HepG2 (cell line): ENCODE measurements at regions not wholly inside any gene's neighbourhood (a gene's known extent, or its start where the extent isn't known, plus 50 kb on each side); places are given as distances from the start of the nearest gene placed in this dataset.
"Not testable (repeated sequence)": the region's sequence is repeated elsewhere in the genome, so short reads cannot be mapped to it uniquely, and the experiment has no call there.

Experiments used
- ATAC-seq: fragments of 200-7000 bp; cut with Tn5 transposase; 3 replicates; pipeline ENCODE4 v1.9.1; 2020; ENCODE audit warnings: mild to moderate bottlenecking, moderate library complexity
- BruUV-seq: library from RNA; stranded (reverse); fragments of 400-500 nt; replicated peaks from 2 replicates; lab custom pipeline; 2021; lab: Mats Ljungman, UMichigan
- CTCF ChIA-PET: fragments of 300-600 bp; formaldehyde crosslinking; extraction: SDS; loops from one replicate; lab custom pipeline; 2021; ENCODE audit warnings: low total read pairs, inconsistent platforms, low intra/inter-chr PET ratio; lab: Yijun Ruan, JAX
- POLR2A ChIA-PET: fragments of 350-600 bp; sonication (Branson Sonifier 250); formaldehyde crosslinking; loops from one replicate; lab custom pipeline; 2020; ENCODE audit warnings: antibody characterized with exemption, inconsistent platforms; lab: Yijun Ruan, JAX
- DNase-seq: peaks from one replicate; pipeline ENCODE4 v3.0.0-alpha.2; 2015; ENCODE audit warnings: low spot score
- FAIRE-seq: peaks from 3 replicates; lab custom pipeline; 2011; peaks lifted over from hg19 to GRCh38; lab: Jason Lieb, UNC
- H2AFZ ChIP-seq: one replicate; pipeline ENCODE4 v1.6.1; 2011; ENCODE audit warnings: low read length, inconsistent platforms
- H3K27ac ChIP-seq: fragments of 300-600 bp; 3 replicates; pipeline ENCODE4 v1.8.0; 2011; ENCODE audit warnings: mixed run types, mild to moderate bottlenecking, mixed read lengths, low read length, inconsistent platforms; ENCODE audit not compliant: insufficient read depth; ENCODE audit errors: extremely low read length
- H3K27me3 ChIP-seq, 2 experiments: fragments of 200-600 bp in 1 of 2; 2 replicates in 1 of 2; 3 replicates in 1 of 2; pipeline versions ENCODE4 v1.6.0 to v1.8.0; 2011; ENCODE audit warnings: low read length in 2 of 2, mild to moderate bottlenecking in 2 of 2, moderate library complexity in 2 of 2, inconsistent platforms in 1 of 2; ENCODE audit not compliant: insufficient read depth in 2 of 2, control insufficient read depth in 1 of 2
- H3K36me3 ChIP-seq, 2 experiments: fragments of 200-600 bp in 1 of 2; replicated peaks in 1 of 2; 2 replicates in 1 of 2; 3 replicates in 1 of 2; pipeline versions ENCODE4 v1.5.1 to v1.8.0; 2011; ENCODE audit warnings: low read length in 2 of 2, inconsistent platforms in 1 of 2; ENCODE audit not compliant: insufficient read depth in 2 of 2, control insufficient read depth in 1 of 2
- H3K4me1 ChIP-seq: 2 replicates; pipeline ENCODE4 v1.5.1; 2012; ENCODE audit warnings: low read length, inconsistent platforms; ENCODE audit not compliant: insufficient read depth
- H3K4me2 ChIP-seq: 2 replicates; pipeline ENCODE4 v1.6.0; 2011; ENCODE audit warnings: low read depth, low read length, inconsistent platforms
- H3K4me3 ChIP-seq, 3 experiments: fragments of 200-600 bp in 1 of 3; sonication (generic), shearing (Covaris generic) in 1 of 3; replicated peaks in 1 of 3; 2 replicates each; pipeline ENCODE4 v1.5.1; 2011 to 2016; ENCODE audit warnings: low read length in 3 of 3, inconsistent platforms in 2 of 3, low read depth in 2 of 3, mild to moderate bottlenecking in 2 of 3, control low read depth in 1 of 3, mixed read lengths in 1 of 3; ENCODE audit not compliant: insufficient read depth in 1 of 3
- H3K79me2 ChIP-seq: one replicate; pipeline ENCODE4 v1.6.1; 2011; ENCODE audit warnings: low read length, inconsistent platforms; ENCODE audit not compliant: insufficient read depth
- H3K9ac ChIP-seq: 2 replicates; pipeline ENCODE4 v1.6.0; 2011; ENCODE audit warnings: mild to moderate bottlenecking, low read depth, low read length, inconsistent platforms; ENCODE audit not compliant: insufficient read depth
- H3K9me3 ChIP-seq: 2 replicates; pipeline ENCODE4 v1.5.1; 2012; ENCODE audit warnings: mild to moderate bottlenecking, low read length
- H4K20me1 ChIP-seq: 2 replicates; pipeline ENCODE4 v1.6.0; 2011; ENCODE audit warnings: inconsistent platforms, mild to moderate bottlenecking, low read length, moderate library complexity; ENCODE audit not compliant: insufficient read depth
- PATZ1 ChIP-seq: sonication (generic); formaldehyde crosslinking; IDR thresholded peaks from 2 replicates; pipeline ENCODE4 v1.4.0; 2020; ENCODE audit warnings: missing genetic modification reagents
- SNAPC4 ChIP-seq: sonication (generic); formaldehyde crosslinking; IDR thresholded peaks from 2 replicates; pipeline ENCODE4 v1.4.0; 2020; ENCODE audit warnings: mild to moderate bottlenecking, missing genetic modification reagents
- ZNF510 ChIP-seq: sonication (generic); formaldehyde crosslinking; IDR thresholded peaks from 2 replicates; pipeline ENCODE4 v1.4.0; 2020; ENCODE audit warnings: low read depth, mild to moderate bottlenecking, missing genetic modification reagents
- WGBS: methylation state at CpG from one replicate; pipeline ENCODE4 v1.1.6; 2017; ENCODE audit warnings: low lambda C conversion rate; 5-methylcytosine and 5-hydroxymethylcytosine counted together
- in situ Hi-C: cut with HindIII; loops from 2 replicates; pipeline ENCODE4 v1.10.0; 2017; ENCODE audit warnings: low pct_unique_long_range_greater_than_20kb; ENCODE audit not compliant: extremely low pct_ligation_motif_present
- intact Hi-C: fragments of 100-400 bp; cut with micrococcal nuclease; formaldehyde crosslinking; loops from one replicate; pipeline ENCODE4 v1.10.0; 2022; ENCODE audit not compliant: unreplicated experiment

- TF ChIP-seq PATZ1 (CRISPR knock-in tag), result no peak
- no peak for TF ChIP-seq ZNF510
- no peak for TF ChIP-seq SNAPC4 (CRISPR knock-in tag)
These were observed 206.8 kb downstream of the MEIS1 start (continued) for GRCh38 chr2:66641685-66642084.

GRCh38 chr2:66648081-66648480, 213.2 kb downstream of the MEIS1 start:
- H3K36me3 ChIP-seq, H3K4me2 ChIP-seq, FAIRE-seq, POLR2A ChIA-PET, H3K27ac ChIP-seq, in situ Hi-C loops, ATAC-seq, DNase-seq, H2AFZ ChIP-seq, H3K4me3 ChIP-seq, H3K9me3 ChIP-seq, H3K9ac ChIP-seq, intact Hi-C loops, BruUV-seq, H3K79me2 ChIP-seq, CTCF ChIA-PET, H3K27me3 ChIP-seq, H3K4me1 ChIP-seq, H4K20me1 ChIP-seq: not testable (repeated sequence)
- WGBS, result 24% methylated on average over 11 of the region's 12 CpGs
